GM19463 (cell line): ENCODE measurements at regions not wholly inside any gene's neighbourhood (a gene's known extent, or its start where the extent isn't known, plus 50 kb on each side); places are given as distances from the start of the nearest gene placed in this dataset.

Experiments used
- ATAC-seq: cut with Tn5 transposase; IDR thresholded peaks from one replicate; pipeline ENCODE4 v1.9.1; 2021; ENCODE audit warnings: mild to moderate bottlenecking, moderate library complexity; ENCODE audit not compliant: unreplicated experiment

DNA sequence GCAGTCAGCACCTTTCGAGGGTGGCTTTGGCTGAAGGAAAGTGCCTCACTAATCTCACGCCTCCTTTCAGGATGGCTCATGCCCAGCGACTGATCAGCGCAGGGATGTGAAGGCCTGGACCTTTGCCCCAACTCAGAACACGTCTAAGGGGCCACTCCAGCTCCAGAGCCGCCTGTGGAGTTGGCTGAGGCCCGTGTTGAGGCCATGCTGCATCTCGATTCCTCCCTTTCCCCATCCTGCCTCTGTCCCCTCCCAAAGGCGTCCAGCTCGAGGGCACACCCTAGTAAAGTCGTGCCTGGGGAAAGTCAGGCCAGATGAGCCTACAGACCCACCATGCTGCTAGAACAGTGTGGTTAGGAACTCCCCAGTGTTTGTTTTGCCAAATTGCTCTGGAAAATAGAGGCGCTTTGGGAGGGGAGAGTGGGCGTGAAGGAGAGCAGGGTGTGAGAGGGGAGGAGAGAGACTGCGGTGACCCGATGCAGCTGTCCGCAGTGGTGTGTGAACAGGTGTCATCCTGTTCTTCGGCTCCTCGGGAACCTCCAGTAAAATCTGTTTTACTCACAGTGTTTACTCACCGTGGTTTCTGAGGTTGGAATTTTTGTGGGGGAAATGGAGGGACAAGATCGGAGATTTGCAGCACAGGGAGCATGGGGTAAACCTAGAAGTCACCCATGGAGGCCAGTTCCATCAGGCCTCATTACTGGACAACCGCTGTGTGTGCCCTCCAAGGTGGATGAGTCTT is 85.0 kb upstream of the PMEPA1 start:
- ATAC-seq: no peak

DNA sequence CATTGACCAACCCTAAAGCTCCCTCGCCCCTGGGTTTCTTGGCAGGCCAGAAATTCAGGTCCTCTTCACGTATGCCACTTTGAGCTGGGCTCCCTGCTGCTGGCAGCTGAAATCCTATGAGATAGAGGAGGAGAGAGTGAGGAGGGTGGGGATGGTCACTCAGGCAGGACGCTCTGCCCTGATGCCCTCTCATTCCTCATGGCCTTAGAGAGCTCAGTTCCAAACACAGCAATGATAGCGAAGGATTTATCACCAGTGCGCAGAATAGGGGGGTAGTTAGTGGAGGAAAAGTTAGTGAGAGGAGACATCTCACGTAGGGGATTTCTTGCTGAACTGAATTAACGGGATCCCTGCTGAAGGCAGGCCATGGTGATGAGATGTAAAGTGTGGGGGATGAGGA is 84.2 kb upstream of the PMEPA1 start:
- no peak for ATAC-seq

DNA sequence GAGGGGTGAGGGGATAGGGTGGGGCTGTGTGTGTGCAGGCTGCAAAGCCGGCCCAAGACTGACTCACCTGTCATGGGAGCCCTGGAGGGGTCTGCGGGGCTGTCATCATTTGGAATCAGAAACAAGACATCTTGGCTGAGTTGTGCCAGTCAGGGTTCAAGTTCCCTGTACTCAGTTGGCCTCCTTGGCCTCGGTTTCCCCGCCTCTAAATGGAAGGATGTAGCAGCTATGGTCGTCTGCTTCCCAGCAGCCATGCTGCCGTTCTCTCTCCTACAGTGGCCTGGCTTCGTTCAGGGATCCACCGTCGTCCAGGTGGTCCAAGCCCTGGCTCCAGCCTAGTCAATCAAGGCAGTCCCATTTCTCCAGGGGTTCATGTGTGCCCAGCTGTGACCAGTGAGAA is 83.6 kb upstream of the PMEPA1 start:
- ATAC-seq: no peak

DNA sequence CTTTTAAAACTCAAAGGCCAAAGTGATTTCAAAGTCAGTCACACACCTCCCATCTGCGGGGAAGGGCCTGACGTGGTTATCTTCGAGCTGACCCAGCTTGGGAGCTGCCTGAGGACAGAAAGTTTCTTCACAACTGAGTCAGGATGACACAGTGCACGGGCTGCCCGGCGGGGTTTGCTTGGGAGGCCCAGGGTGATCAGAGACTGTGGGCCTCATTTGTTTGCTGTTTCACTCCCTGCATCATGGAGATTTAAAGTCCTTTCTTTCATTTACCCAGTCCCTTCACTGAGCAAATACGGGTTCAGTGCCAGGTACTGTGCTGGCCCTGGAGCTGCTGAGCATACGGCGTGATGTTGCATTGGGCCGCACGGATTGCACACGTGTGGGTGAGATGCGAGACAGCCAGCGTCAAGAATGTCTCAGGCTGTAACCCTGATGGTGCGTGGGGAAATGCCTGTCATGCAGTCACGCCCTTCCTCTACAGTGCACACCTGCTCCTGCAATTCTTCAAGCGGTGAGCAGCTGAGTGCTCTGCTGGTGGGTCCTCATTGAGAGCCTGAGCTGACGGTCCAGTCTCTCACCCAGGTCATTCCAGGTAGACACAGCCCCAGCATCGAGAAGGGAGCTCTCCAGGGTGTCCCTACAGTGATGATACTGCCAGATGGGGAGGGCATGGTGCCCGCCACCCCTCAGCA is 82.7 kb upstream of the PMEPA1 start:
- no peak for ATAC-seq

DNA sequence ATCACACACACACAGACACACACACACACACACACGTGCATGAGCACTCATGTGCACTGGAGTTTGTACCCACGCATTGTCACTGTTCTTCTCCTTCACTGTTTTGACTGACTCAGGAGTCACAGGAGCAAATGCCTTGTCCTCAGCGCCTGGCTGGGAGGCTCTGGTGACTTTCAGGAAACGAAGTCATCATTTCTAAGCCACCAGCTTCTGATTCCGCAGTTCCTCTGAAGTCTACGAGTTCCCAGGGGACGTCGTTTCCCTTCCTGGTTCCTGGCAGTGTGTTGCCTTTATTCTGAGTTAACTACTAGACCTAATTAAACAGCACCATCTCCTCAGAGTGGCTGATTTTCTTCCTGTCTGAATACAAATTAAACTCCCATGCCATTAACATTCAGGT is 82.2 kb upstream of the PMEPA1 start:
- no peak for ATAC-seq

DNA sequence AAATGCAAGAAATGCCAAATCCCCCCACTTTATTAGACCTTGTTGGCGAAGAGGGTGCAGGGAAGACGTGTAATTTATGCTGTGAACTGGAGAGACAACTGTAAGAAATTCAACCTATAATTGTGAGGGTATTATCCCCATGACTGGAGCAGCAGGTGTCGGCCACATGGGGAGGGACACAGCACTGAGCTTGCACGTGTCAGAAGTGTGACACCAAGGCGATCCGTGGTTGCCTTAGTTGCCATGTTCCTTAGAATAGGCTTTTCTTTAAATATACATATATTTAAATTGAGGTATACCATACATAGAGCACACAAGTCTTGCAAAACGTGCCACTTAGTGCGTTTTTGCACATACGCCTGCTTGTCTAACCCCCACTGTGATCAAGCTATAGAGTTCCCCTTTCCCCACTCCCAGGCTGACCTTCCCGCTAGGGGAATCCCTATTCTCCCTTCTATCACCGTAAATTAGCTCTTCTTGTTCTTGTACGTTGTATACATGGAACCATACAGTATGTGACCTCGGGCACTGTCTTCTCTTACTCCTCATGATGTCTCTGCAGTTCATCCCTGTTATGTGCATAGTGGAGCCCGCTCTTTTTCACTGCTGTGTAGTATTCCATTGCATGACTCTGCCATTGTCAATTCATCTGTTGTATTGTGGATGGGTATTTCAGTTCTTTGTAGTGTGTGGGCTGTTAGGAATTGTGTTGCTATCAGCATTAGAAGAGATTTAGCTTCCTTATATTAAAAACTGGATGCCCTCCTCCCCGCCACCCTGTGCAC is 81.6 kb upstream of the PMEPA1 start:
- ATAC-seq: no peak

DNA sequence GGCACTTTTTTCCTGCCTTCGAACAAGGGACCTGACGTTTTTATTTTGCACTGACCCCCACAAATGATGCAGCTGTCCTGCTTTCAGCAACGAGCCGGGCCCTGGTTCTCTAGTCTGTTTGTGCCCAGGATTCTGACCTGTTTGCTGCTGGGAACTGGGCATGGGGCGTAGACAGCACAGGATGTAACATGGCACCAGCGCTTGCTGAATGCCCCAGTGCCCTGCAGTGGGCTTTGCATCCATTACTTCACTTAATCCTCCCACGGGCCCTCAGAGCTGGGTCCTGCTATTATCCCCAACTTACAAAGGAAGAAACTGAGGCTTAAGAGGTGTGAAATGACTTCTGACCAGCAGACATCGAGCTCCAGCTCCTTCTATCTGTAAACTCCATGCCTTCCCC is 80.4 kb upstream of the PMEPA1 start:
- ATAC-seq: no peak

DNA sequence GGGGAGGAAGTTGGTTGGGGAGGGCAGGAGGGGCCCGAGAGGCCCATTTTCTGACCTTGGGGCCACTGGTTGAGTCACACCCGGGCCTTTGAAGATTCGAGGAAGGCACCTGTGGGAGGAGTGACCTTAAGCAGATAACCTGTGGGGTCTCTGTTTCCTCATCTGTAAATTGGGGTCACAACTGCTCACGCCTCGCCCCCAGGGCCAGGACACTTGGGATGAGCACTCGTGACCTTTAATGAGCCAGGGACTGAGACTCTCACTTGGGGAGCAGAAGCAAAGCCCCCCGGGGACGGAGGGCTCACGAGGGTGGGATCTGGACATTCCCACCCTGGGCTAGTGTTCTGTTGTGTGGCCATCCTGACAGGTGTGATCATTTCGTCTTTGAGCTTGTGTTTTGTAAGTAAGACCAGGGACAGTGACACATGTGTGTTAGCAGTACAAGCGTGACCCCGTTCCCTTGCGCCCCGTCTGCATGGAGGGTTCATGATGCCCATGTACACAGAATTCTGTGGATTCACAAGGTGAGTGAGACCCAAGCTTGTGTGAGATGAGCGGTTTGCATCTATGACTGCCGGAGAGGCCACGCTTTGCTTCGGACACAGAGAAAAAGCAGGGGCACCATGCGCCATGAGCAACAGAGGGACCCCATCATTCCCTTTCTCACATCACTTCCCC is 79.3 kb upstream of the PMEPA1 start:
- ATAC-seq: no peak

DNA sequence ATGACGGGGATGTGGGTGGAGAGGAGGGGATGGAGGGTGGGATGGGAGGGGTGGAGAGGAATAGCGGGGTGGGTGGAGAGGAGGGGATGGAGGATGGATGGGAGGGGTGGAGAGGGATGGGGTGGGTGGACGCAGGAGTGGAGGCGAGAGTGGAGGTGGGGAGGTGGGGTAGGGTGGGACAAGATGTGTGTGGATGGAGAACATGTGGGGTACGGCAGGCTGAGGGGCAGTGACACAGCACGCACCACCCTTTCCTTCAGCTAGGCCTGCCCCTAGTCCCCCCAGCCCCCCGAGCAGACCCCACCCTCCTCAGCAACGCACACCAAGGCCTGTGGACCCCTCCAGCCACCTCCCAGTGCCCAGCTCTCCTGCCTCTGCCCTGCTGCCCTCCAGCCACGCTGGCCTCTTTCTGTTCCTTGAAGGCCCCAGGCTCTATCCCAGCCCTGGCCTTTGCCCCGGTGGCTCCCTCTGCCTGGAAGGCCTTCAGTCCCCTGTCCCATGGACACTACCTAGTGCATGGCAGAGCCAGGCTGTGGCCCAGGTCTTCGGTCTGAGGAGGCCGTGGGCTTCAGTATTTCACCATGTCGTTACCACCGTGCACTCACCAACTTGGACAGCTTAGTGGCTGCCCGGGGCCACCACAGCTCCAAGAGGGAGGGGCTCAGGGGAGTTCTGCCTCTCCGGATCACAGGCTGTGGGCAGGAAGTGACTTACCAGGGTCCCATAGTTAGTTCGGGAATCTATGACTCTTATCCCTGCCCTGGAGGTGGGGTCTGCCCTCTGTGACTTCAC is 78.4 kb upstream of the PMEPA1 start:
- ATAC-seq: no peak

DNA sequence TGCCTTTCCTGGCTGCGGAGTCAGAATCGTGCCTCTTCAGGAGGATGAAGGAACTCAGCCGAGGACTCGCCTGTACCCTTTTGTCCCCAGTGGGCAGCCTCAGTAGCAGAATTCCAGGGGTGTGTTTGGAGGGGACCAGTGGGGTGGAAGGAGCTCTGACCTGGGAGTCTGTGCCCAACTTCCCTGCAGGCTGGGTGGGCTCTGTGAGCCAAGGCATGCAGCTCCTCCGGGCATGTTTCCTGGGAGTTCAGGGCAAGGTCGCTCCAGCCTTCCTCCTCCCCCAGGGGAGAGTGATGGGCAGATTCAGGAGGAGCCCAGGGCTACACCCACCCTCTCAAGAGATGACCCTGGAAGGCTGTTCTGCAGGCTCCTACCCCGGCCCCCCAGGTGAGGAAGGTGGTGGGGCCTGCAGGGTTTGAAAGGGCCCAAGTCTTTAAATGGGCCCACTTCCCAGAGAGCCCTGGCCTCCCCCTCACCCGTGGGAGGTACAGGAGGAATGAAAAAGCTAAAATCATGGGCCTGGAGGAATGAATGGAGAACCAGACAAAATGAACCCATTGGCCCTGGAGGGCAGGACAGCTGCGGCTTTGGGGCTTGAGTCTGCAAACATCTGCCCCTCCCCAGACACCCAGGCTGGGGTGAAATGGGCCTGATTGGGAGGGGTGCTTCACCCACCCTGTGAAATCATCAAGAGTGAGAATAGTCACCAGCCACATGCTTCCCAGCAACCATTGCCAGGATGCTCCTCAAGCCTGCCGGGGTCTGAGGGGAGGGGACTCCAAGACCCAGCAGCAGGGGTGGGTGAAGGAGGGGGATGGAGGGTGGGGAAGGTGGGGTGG is 77.6 kb upstream of the PMEPA1 start:
- ATAC-seq: no peak

DNA sequence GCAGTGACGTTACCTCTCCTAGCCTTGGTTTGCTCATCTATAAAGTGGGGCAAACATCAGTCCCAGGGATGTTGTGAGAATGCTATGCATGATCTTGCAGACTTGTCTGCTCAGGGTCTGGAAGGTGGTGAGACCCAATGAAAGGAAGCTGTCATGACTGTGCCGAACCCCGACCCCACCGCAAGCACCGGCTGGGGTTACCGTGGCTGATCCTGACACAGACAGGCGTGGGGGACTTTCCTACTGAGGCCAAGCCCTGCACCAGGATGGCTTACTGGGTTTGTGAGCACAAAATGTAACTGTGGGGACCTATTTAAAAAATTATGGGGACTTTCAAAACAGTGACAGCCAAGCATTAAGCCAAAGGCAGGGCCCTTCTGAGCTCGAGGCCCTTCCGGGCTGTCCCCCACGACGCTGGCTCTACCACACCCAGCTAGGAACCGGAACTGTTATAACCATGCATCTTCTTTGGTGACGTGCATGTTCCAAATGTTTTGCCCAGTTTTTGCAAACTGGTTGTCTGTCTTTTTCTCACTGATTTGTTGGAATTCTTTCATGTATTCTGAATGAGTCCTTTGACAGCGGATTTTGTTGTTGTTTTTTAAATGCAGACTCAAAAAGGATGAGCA is 76.6 kb upstream of the PMEPA1 start:
- ATAC-seq: no peak

DNA sequence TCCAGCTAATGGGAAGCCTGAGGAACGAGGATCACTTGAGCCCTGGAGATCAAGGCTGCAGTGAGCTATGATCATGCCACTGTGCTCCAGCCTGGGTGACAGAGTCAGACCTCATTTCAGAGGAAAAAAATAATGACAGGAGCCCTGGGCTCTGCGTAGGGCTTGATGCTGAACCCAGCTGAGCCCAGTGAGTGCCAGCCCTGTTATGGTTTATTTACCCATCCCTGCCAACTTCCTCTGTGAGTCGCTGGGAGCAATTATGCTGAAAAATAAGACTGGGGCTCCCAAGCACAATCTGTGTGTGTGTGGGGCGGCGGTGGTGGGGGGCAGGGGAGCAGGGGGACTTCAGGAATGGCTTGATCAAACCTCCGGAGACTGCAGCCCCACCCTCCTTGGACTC is 75.9 kb upstream of the PMEPA1 start:
- ATAC-seq: no peak

DNA sequence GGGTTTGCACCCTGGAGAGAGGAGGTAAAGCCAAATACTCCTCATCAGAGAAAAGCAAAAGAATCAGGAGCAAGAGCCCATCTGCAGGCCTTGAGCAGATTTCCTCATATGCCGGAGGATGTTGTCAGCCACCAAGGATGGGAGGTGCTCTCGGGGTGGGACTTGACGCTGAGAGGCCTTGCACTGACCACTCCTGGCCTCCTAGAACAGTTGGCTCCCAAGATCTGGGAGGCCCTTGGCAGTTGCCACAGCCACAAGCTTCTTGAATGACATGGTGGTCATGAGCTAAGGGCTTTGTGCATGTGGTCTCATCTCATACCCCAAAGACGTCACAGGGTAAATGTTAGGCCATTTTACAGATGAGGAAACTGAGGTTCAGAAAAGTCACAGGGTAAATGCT is 75.2 kb upstream of the PMEPA1 start:
- no peak for ATAC-seq

DNA sequence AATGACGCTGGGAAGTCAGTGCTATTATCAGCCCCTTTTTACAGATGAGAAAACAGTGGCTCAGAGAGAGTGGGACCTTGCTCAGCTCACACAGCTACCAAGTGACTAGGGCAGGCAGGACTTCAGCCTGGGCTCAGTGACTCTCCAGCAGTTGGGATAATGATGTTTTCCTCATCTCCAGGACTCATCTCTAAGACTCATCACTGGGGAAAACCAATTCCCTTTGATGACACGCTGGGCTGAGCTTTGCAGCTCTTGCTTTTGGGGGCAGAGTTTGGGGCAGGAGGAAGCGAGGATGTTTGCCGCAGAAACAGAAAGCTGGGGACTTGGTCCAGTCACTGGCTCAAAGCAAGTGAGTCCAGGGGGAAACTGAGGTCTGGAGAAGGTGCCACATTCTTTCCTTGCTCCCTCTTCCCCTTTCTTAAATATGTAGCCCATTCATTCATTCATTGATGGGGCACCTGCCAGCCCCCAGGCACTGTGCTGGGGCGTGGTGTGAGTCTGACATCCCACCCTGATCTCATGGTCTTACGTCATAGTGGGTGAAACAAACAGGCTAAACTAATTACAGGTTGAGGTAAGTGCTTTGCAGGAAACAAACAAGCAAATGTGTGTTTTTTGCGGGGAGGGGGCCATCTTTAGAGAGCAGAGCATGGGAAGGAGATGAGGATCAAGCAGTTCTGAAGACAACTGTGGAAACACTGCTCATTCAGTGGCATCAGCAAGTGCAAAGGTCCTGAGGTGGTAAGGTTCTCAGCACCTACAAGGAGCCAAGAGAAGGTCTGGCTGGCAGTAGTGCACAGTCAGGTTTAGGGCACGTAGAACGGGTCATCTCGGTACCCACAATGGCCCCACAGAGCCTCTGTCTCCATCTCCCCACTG is 74.4 kb upstream of the PMEPA1 start:
- ATAC-seq: no peak

DNA sequence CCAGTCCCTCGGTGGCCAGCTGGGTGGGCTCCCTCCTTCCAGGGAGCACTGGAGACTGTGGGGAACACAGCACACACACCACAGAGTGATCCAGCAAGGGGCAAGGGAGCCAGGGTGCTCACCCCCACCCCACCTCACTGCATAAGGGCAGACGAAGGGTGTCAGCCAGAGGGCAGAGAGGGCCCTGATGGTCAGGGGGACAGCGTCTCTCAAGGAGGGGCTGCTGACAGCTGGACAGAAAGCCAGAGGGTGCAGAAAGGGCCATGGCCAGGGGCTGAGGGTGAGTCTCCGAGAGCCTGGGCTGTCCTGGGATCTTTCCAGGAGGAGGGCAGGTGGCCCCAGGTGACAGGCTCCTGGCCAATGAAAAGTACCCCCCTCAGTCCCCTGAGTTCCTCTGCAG is 73.4 kb upstream of the PMEPA1 start:
- ATAC-seq: no peak

DNA sequence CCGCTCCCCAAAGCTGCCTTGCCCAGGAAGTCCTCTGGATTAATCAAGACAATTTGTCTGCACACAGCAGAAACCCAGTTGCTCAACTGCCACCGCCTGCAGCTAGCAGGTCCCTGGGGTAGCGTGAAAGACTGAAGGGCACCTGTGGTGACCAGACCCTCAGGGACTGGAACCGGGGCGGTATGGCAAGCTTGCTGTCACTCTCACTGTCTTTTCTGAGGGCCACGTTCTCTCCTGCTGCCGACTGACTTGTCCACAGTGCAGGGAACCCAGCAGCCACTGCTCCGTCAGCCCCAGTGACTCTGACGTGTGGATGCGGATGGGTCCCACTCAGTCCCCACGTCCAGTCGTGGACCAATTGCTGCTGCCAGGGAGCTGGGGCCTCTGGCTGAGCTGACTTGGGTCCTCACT is 72.8 kb upstream of the PMEPA1 start:
- no peak for ATAC-seq

DNA sequence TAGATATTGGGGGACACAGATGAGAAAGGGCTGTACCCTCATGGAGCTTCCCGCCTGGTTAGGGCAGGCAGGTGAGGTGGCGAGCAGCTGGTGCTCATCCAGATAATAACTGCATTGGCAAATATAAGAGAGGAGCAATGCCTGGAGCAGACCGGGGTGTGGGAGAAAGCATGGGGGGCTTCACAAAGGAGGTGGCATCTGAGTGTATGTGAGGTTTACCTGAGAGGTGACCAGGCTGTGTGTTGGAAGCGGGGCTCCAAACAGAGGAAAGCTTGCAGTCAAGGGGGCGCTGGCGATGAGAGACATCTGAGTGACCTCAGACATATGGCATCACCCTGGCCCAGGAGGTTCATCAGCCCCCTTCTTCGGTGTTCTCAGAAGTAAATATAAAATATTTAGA is 72.1 kb upstream of the PMEPA1 start:
- ATAC-seq: no peak

DNA sequence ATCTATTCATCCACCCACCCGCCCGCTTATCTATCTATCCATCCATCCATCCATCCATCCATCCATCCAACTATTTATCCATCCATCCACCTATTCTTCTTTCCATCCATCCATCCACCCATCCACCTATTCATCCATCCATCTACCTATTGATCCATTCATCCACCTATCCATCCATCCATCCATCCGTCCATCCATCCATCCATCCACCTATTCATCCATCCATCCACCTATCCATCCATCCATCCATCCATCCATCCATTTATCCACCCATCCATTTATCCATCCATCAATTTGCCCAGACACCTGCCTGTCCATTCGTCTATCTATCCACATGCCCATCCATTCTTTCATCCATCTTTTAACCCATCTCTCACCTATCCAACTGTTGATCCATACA is 71.1 kb upstream of the PMEPA1 start:
- ATAC-seq: no peak
